Endometrial microvascular endothelial cells (primary cell): ENCODE measurements at regions not wholly inside any gene's neighbourhood (a gene's known extent, or its start where the extent isn't known, plus 50 kb on each side); places are given as distances from the start of the nearest gene placed in this dataset.

Source experiments
- in situ Hi-C: cut with HindIII; loops from 2 replicates; pipeline ENCODE4 v1.10.0; 2017; ENCODE audit warnings: low sequenced_read_pairs, low pct_unique_long_range_greater_than_20kb; ENCODE audit errors: inconsistent ontology term

DNA sequence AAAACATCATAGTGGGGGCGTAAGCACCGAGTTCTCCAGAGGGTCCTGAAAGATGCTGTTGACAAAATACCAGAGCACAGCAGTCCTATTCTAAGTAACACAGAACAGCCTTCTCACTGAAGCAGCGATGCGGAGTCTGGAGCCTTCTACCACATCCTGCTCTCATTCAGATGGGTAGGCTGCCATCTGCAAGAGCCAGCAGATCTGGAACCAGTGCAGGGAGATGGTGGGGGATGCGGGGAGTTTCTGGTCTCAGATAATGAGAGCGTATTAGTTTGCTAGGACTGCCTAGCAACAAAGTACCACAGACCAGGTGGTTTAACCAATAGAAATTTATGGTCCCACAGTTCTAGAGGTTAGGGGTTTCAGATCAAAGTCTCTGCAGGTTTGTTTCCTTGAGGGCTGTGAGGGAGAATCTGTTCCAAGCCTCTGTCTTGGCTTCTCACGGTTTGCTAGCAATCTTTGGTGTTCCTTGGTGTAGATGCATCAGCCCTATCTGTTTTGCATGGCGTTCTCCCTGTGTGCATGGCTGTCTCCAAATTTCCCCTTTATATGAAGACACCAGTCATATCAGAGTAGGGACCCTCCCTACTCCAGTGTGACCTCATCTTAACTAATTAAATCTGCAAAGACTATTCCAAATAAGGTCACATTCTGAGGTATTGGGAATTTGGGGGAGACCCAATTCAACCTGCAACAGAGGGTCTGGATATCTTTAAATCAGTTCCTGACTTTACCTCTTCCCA, 52.0 kb upstream of the STEAP1B start:
- in situ Hi-C loops = loop anchor here (25.0 kb wide), 1 partner anchor 185 kb away; the partner anchor contains the start of gene IL6

GRCh38 chr7:22550514-22551030, 50.6 kb upstream of the STEAP1B start:
- in situ Hi-C loops = loop anchor here (25.0 kb wide), 1 partner anchor 187 kb away; the partner anchor contains the start of gene IL6

- in situ Hi-C loops = loop anchor here (25.0 kb wide), 1 partner anchor 187 kb away; the partner anchor contains the start of gene IL6
These were observed 49.9 kb upstream of the STEAP1B start for GRCh38 chr7:22549667-22550513.
